HG03565 (cell line): ENCODE measurements at regions not wholly inside any gene's neighbourhood (a gene's known extent, or its start where the extent isn't known, plus 50 kb on each side); places are given as distances from the start of the nearest gene placed in this dataset.

Experiments used
- ATAC-seq: cut with Tn5 transposase; IDR thresholded peaks from one replicate; pipeline ENCODE4 v1.9.1; 2021; ENCODE audit warnings: mild to moderate bottlenecking, moderate library complexity; ENCODE audit not compliant: unreplicated experiment

DNA sequence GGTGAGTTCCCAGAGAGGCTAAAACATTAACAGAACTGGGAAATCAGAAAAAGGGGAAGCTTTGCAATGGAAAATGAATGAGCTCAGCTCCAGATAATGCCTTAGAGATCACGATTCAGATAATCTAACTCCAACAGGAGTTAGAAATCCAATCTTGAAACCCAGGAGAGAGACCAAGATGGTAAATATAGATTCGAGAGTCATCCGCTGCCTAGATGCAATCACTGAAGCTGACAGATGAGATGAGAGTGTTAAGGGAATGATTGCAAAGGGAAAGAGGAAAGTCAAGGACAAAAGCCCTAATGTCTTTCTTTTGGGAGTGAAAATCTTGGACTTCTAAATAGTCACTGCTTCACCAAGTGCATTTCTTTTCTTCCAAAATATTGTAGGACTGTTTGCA lies 722.0 kb downstream of the EPHA4 start:
- no peak for ATAC-seq

DNA sequence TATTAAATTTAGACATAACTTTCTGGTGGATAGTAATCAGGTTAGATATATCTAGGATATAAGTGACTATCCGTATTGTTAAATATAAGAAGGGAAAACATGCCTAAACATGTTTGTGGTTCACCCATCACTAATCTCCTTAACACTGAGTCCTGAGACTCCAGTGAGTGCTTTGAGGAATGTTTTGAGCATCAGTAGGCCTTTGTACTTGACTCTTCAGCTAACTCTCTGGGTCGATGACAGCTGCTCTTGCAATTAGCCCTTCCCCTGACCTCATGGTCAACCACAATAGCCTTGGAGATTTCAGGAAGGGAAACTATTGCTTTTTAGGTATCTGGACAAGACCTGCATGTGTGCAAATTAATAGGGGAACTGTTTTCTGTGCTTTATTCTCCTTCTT lies 716.8 kb downstream of the EPHA4 start:
- no peak for ATAC-seq

DNA sequence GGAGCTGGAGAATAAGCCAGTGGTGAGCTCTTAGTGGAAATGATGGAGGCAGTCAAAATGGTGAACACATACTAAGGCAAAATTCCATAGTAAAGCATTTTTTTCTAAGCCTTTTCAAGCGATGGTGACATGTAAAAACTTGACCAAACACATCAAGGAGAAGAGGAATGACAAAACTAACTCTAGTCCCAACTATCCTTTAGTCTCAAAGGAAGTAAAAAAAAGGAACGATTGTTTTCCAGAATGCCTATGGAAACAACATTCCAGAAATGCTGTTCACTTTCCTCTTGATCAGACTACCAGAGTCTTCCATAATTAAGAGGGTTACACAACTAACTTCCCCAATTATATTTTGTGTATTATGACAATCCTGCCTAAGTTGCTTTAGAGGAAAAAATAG lies 715.6 kb downstream of the EPHA4 start:
- no peak for ATAC-seq

DNA sequence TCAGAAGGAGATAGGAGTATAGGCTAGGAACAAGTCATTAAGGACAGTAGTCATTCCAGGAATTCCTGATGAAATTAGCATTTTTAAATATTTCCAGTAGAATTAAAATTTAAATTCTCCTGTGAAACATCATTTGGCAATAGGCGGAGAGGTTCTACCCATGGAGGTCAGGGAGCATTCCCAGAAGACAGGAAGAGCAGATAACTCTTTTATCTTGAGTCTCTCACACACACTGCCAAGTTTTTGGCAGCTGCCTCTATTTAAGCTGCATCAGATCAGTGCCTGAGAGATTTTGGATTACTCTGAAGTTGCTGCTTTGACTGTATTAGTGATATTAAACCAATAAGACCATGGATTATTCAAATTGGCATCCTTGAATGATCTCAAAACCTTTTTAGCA lies 714.7 kb downstream of the EPHA4 start:
- no peak for ATAC-seq

- no peak for ATAC-seq
Measured at GRCh38 chr2:220858101-220858500, 714.0 kb downstream of the EPHA4 start.

DNA sequence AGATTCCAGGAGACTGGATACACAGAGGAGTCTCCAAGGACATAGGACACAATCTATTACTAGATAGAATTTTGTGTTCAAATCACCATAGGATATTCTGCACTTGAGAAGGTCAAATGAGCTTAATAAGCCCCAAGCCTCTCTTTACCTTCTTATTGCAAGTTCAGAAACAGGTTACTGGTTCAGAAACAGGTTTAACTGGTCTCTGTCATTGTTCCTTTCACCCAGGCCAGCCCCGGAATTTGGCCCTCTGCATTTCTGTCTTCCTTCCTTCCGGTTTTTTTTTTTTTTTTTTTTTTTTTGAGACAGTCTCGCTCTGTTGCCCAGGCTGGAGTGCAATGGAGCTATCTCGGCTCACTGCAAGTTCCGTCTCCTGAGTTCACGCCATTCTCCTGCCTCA lies 700.2 kb downstream of the EPHA4 start:
- no peak for ATAC-seq

DNA sequence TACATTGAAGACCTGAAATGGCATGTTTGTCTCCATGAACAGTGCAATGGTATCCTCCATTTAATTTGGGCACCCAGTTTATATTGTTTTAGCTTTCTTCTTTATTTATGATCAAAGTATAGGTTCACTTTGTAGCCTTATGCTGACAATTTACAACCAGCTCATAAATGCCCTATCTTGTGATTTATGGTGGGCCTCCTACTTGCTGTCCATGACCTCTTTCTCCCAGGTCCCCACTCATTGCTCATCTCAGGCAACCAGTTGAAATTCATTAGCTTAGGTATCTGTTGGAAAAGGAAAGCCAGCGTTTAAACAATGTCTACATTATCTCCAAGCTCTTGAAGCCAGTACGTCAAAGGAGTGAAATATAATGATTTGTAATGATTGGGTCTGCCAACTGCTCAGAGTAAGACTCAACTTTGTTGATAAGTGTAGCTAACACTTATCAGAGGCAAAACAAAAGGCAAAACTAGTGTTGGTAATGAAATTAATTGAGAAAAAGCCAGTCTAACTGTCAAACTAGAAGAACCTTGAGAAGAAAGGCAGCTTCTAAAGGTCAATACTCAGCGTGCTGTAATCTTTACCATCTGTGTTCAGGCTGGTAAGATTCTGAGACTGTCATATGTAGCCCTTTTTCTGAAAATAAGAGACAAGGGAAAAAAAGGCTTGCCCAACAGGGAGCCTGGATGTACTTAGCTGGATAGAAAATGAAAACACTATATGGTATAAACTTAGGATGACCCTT lies 695.9 kb downstream of the EPHA4 start:
- ATAC-seq, result no peak

- ATAC-seq, result no peak
Measured at GRCh38 chr2:220877491-220877890, 694.6 kb downstream of the EPHA4 start.

DNA sequence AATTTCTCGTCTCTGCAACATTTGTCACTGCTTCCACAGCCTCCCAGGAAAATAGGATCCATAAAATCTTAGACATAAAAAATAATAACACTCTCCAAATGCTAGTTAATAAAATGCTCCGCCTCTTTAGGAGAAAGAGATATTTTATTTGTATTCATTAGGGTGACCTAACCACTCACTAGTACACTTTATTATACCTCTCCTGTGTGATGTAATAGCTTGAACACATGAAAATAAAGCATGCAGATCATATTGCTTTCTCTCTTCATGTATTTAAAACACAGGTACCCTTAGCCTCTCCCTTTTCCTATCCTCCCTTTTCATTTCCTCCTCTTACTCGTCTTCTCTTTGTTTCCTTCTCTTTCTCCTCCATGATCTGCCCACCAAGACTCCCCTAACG lies 694.2 kb downstream of the EPHA4 start:
- no peak for ATAC-seq

GRCh38 chr2:220880623-220881596 lies 691.2 kb downstream of the EPHA4 start:
- no peak for ATAC-seq

DNA sequence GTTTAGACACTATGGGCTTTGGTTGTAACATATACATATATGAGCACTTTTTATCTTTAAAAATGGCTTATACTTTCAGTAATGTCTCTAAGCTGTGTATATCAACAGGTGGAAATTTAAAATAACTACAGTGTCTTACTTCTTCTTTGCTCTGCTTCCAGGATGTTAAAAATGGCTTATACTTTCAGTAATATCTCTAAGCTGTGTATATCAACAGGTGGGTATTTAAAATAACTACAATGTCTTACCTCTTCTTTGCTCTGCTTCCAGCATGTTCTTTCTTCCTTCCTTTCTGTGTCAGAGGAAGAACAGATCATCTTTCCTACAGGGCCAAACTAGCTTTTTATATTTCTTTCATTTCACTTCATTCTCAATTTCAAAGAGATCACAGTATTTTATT lies 689.6 kb downstream of the EPHA4 start:
- ATAC-seq, result no peak

DNA sequence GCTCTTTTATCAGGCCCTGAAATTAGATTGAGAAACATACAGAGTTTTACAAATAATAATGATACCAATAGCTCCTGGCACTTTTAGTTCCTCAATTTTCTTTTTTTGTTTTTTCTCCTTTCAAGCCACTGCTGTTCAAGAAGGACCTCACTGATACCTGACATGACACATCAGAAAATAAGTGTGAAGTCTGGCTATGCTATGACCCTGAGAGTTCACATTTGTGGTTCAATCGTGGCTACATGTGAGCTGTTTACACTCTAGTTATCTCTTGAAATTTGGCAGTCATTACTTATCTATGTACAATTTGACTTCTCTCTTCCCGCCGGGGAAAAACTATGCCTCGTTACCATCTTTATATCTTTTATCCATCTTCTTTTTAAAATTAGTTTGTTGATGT lies 686.5 kb downstream of the EPHA4 start:
- ATAC-seq, result no peak

GRCh38 chr2:220887271-220887870 lies 684.7 kb downstream of the EPHA4 start:
- ATAC-seq, result no peak

- no peak for ATAC-seq
Measured at GRCh38 chr2:220887876-220888275, 684.2 kb downstream of the EPHA4 start.

- ATAC-seq, result no peak
Measured at GRCh38 chr2:220890931-220891330, 681.2 kb downstream of the EPHA4 start.

- no peak for ATAC-seq
Measured at GRCh38 chr2:220891405-220891804, 680.7 kb downstream of the EPHA4 start.

- no peak for ATAC-seq
Measured at GRCh38 chr2:220892018-220892634, 680.0 kb downstream of the EPHA4 start.

DNA sequence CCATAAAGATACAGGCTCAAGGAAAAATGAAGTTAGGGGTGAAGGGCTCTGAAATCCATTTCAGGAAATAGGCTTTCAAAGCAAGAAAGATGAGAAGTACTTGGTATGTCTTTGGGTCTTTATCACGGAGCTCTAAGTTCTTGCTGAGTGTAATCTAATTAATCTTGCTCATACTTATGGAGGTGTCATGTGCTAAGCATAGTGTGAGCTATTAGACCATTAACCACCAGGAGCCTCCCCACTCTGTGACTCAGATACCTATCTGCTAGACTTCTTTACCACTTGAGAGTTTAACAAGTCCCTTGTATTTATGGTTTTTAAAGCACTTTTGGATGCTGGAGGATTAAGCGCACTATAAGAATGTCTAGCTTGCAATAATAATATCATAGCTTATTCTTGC lies 678.7 kb downstream of the EPHA4 start:
- ATAC-seq, result no peak

- ATAC-seq, result no peak
Measured at GRCh38 chr2:220894069-220894468, 678.0 kb downstream of the EPHA4 start.

- ATAC-seq, result no peak
Measured at GRCh38 chr2:220899492-220899891, 672.6 kb downstream of the EPHA4 start.

- ATAC-seq, result no peak
Measured at GRCh38 chr2:220904015-220904414, 668.1 kb downstream of the EPHA4 start.
